Fibroblast of lung (primary cell): ENCODE measurements at regions not wholly inside any gene's neighbourhood (a gene's known extent, or its start where the extent isn't known, plus 50 kb on each side); places are given as distances from the start of the nearest gene placed in this dataset.

Experiments used
- CTCF ChIP-seq, 2 donors: IDR thresholded peaks in 1 of 2; conservative IDR thresholded peaks in 1 of 2; 1 replicate in 1 of 2; 2 replicates in 1 of 2; pipeline ENCODE4 v1.5.1; 2011 to 2012; ENCODE audit warnings: low read length in 2 of 2, control low read depth in 1 of 2, inconsistent platforms in 1 of 2, low read depth in 1 of 2, mild to moderate bottlenecking in 1 of 2
- EZH2 ChIP-seq: IDR thresholded peaks from 2 replicates; pipeline ENCODE4 v1.5.1; 2012; ENCODE audit warnings: low read length, control low read depth, mild to moderate bottlenecking; ENCODE audit errors: missing control alignments

GRCh38 chr2:38470115-38470514 is 93.0 kb upstream of the ATL2 start:
- TF ChIP-seq EZH2 (no peak), CTCF (conservative IDR thresholded peaks at IDR 0.05 in 1 of 2, IDR thresholded peaks at IDR 0.05 in 1 of 2; ENCODE audit: low read depth in 1 of 2, low read length in 2 of 2) (no peak)
